GM12874 (cell line): ENCODE measurements at regions not wholly inside any gene's neighbourhood (a gene's known extent, or its start where the extent isn't known, plus 50 kb on each side); places are given as distances from the start of the nearest gene placed in this dataset.

Experiments
- CTCF ChIP-seq: IDR thresholded peaks from 2 replicates; pipeline ENCODE4 v1.5.1; 2011; ENCODE audit warnings: low read depth, mild to moderate bottlenecking, control low read depth, low read length, moderate library complexity; ENCODE audit not compliant: insufficient read depth

- TF ChIP-seq CTCF: no peak
Measured at GRCh38 chr9:118189615-118190014, 485.4 kb downstream of the TLR4 start.

DNA sequence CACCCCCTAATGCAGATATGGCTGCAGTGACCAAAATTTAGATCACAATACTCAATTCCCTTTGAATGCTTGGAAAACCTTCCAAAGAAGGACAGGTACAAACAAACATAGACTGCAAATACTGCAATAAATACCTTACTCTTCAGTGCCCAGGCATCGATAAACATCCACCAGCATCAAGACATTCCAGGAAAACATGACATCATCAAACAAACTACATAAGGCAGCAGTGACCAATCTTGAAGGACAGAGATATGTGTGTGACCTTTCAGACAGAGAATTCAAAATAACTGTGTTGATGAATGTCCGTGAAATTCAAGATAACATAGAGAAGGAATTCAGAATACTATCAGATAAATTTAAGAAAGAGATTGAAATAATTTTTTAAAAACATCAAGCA is 488.6 kb downstream of the TLR4 start:
- TF ChIP-seq CTCF: no peak

GRCh38 chr9:118209343-118209742 is 505.1 kb downstream of the TLR4 start:
- no peak for TF ChIP-seq CTCF

DNA sequence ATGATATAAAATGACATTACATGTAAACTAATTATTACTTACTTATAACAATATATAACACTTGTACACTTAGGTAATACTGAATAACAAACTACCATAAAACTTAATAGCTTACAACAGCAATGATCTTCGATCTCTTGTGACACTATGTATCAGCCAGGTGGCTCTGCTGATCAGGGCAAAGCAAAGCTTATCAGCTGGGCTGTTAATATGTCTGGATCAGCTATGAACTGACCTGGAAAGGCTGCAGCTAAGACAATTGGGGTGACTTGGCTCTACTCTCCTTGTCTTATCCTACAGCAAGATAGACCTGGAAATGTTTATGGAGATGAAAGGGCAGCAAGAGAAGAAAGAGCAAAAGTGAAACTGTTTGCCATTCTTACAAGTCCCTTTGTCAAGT is 511.3 kb downstream of the TLR4 start:
- no peak for TF ChIP-seq CTCF

DNA sequence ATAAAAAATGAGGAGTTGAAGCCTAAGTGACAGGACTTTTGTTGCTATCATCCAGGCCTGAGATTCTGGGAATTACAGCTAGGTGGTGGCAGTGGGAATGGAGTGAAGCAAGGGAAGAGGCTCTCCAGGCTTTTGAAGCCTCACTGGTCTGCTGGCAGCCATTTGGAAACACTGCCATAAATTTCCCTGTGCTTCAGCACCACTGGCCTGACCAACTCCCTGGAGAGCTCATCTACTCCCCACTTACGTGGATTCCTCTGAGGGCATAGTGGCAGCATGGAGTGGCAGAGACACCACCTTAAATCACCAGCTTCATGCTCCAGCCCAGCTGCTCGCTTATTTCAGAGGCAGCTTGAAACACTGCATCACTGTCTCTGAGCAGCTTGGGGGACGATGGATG is 518.2 kb downstream of the TLR4 start:
- no peak for TF ChIP-seq CTCF

- no peak for TF ChIP-seq CTCF
Measured at GRCh38 chr9:118223111-118223510, 518.9 kb downstream of the TLR4 start.

DNA sequence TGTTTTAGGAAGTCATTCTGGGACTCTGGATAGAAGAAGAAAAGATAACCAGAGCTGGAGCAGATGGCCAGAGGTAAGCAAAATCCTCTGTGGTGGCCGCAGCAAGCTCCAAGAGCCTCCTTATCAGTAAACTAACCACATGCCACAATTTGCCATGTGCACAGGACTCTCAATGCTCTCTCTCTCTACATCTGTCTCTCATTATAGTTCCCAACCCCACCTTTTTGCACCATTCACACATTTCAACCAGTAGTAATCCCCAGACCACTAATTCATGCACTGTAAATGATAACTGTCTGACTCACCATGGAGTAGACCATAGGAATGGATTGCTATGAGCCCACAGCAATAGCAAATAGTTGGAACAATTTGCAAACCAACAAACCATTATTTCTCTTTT is 526.1 kb downstream of the TLR4 start:
- no peak for TF ChIP-seq CTCF

DNA sequence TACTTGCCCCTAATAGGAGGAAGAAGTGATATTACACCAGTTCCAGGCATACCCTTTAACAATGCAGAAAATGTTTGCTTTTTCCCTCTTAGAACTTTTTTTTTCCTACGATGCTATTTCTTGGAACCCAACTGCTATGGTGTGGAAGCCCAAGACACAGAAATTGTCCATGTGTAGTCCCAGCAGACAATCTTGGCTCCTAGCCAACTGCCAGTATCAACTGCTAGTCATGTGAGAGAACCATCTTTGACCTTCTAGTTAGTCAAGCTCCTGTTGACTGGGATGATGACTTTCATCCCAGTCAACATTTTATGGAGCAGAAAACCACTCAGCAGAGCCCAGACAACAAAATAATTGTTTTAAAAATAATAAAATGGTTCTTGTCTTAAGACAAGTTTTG is 532.4 kb downstream of the TLR4 start:
- TF ChIP-seq CTCF: no peak
